Medulla oblongata (tissue), 1 donor: ENCODE measurements at regions not wholly inside any gene's neighbourhood (a gene's known extent, or its start where the extent isn't known, plus 50 kb on each side); places are given as distances from the start of the nearest gene placed in this dataset.

ENCODE experiments used
- DNase-seq: peaks from one replicate; pipeline ENCODE4 v3.0.0-alpha.2; 2015; ENCODE audit errors: extremely low spot score

GRCh38 chr5:93929131-93929530 is 187.7 kb upstream of the POU5F2 start:
- no peak for DNase-seq

GRCh38 chr5:93926831-93927620 is 185.6 kb upstream of the POU5F2 start:
- DNase-seq, result no peak

- DNase-seq, result no peak
Measured at GRCh38 chr5:93925321-93925720, 183.9 kb upstream of the POU5F2 start.

GRCh38 chr5:93924628-93925027 is 183.2 kb upstream of the POU5F2 start:
- no peak for DNase-seq

- no peak for DNase-seq
Measured at GRCh38 chr5:93922551-93922950, 181.2 kb upstream of the POU5F2 start.

GRCh38 chr5:93921001-93921400 is 179.6 kb upstream of the POU5F2 start:
- DNase-seq, result no peak

GRCh38 chr5:93916872-93917271 is 175.5 kb upstream of the POU5F2 start:
- no peak for DNase-seq

- peak; percentile 48 for DNase-seq
Measured at GRCh38 chr5:93915142-93915553, 173.7 kb upstream of the POU5F2 start.

- no peak for DNase-seq
Measured at GRCh38 chr5:93911609-93912008, 170.2 kb upstream of the POU5F2 start.

GRCh38 chr5:93909356-93909755 is 168.0 kb upstream of the POU5F2 start:
- DNase-seq, result no peak

- DNase-seq, result no peak
Measured at GRCh38 chr5:93904917-93905316, 163.5 kb upstream of the POU5F2 start.

- no peak for DNase-seq
Measured at GRCh38 chr5:93902288-93902687, 160.9 kb upstream of the POU5F2 start.

GRCh38 chr5:93899026-93899600 is 157.7 kb upstream of the POU5F2 start:
- no peak for DNase-seq

GRCh38 chr5:93894601-93895354 is 153.4 kb upstream of the POU5F2 start:
- DNase-seq, result peak; percentile 48

GRCh38 chr5:93893075-93893474 is 151.7 kb upstream of the POU5F2 start:
- DNase-seq, result no peak

GRCh38 chr5:93892481-93892880 is 151.1 kb upstream of the POU5F2 start:
- no peak for DNase-seq

GRCh38 chr5:93891491-93892480 is 150.4 kb upstream of the POU5F2 start:
- DNase-seq, result no peak

- no peak for DNase-seq
Measured at GRCh38 chr5:93890657-93891056, 149.3 kb upstream of the POU5F2 start.

- no peak for DNase-seq
Measured at GRCh38 chr5:93887678-93888077, 146.3 kb upstream of the POU5F2 start.

GRCh38 chr5:93886917-93887361 is 145.5 kb upstream of the POU5F2 start:
- no peak for DNase-seq

GRCh38 chr5:93886098-93886806 is 144.9 kb upstream of the POU5F2 start:
- no peak for DNase-seq
